GM23338 (cell line): ENCODE measurements at regions not wholly inside any gene's neighbourhood (a gene's known extent, or its start where the extent isn't known, plus 50 kb on each side); places are given as distances from the start of the nearest gene placed in this dataset.

Experiments
- EZH2 ChIP-seq: fragments of 200-600 bp; sonication (generic); IDR thresholded peaks from one replicate; pipeline ENCODE4 v1.8.0; 2017; ENCODE audit warnings: antibody characterized with exemption, mild to moderate bottlenecking, low read depth; ENCODE audit not compliant: unreplicated experiment
- JUNB ChIP-seq: IDR thresholded peaks from one replicate; pipeline ENCODE4 v1.6.1; 2016; ENCODE audit warnings: antibody characterized with exemption; ENCODE audit not compliant: unreplicated experiment
- POLR2AphosphoS5 ChIP-seq: IDR thresholded peaks from 2 replicates; pipeline ENCODE4 v1.6.1; 2016; ENCODE audit warnings: antibody characterized with exemption, low read depth
- TF ChIP-seq, protein P1 (sequence below), 2 experiments: fragments of 200-600 bp in 1 of 2; sonication (generic) in 1 of 2; conservative IDR thresholded peaks; 2 replicates each; pipeline versions ENCODE4 v1.5.1 to v1.6.1; 2016 to 2017; ENCODE audit warnings: antibody characterized with exemption in 2 of 2, low read depth in 2 of 2, mild to moderate bottlenecking in 2 of 2, moderate library complexity in 1 of 2

DNA sequence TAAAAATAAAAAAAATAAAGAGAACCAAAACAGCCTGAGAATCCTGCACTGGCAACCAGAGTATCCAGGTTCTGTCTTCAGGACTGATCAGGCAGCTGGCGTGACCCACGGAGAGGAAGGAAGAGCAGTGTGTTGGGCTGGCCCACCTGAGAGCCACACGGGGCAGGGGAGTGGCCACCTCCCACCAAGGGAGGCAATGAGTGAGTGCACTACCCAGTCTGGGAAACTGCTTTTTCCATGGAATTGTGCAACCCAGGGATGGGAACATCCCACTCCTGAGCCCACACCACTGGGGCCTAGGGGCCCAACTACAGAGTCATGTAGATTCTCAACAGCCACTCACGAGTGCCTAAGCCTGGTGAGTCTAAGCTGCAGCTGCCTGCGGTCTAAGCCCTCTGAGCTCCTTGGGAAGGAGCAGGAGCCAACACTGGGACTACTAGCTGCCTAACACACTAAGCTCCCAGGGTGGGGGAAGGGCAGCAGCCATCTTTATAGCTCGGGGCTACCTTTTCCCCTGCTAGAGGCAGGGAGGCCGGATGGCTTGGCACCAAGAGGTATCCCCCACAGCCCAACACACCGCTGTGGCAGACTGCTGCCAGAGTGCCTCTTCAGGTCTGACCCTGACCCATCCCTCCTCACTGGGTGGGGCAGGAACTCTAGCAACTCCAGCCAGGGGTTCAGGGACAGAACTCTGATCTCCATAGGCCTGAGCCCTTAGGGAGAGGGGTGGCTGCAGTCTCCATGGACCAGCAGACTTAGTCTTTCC, 610.9 kb downstream of the RERGL start:
- TF ChIP-seq, protein P1, sequence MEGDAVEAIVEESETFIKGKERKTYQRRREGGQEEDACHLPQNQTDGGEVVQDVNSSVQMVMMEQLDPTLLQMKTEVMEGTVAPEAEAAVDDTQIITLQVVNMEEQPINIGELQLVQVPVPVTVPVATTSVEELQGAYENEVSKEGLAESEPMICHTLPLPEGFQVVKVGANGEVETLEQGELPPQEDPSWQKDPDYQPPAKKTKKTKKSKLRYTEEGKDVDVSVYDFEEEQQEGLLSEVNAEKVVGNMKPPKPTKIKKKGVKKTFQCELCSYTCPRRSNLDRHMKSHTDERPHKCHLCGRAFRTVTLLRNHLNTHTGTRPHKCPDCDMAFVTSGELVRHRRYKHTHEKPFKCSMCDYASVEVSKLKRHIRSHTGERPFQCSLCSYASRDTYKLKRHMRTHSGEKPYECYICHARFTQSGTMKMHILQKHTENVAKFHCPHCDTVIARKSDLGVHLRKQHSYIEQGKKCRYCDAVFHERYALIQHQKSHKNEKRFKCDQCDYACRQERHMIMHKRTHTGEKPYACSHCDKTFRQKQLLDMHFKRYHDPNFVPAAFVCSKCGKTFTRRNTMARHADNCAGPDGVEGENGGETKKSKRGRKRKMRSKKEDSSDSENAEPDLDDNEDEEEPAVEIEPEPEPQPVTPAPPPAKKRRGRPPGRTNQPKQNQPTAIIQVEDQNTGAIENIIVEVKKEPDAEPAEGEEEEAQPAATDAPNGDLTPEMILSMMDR (conservative IDR thresholded peaks at IDR 0.05; ENCODE audit: low read depth in 2 of 2) = no peak
- TF ChIP-seq POLR2AphosphoS5 = no peak
- TF ChIP-seq EZH2 = no peak
- no peak for TF ChIP-seq JUNB
